ENCODE measurements at regions not wholly inside any gene's neighbourhood (a gene's known extent, or its start where the extent isn't known, plus 50 kb on each side); places are given as distances from the start of the nearest gene placed in this dataset.

DNA sequence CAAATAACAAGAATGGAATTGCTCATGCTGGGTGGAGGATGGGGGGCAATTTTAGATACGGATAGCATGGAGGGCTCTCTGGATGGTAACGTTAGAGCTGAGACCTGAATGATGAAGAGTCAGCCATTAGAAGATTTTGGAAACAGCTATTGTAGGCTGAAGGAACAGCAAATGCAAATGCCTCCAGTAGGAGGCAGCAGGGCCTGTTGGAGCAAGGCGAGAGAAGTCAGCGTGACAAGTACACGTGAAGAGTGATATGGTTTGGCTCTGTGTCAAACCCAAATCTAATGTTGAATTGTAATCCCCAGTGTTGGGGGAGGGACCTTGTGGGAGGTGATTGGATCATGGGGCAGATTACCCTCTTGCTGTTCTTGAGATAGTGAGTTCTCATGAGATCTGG is 59.3 kb upstream of the SOD3 start:
- no peak overlapping the region for H3K4me2 ChIP-seq (replicated peaks; ENCODE audit: extremely low read depth, low read length, poor library complexity, severe bottlenecking)
- Mint-ChIP-seq H3K9me3 (peaks cover 14 to 26% (median 19%) of the 10 kb centered on the region in 7 donors), H3K4me1 (no peaks in the 10 kb centered on the region), H3K27ac (peak overlapping the region in 1 of 7 donors; percentile 68), H3K36me3 (no peaks in the 10 kb centered on the region), H3K4me3 (no peak overlapping the region), H3K27me3 (ENCODE audit: low read depth in 3 of 3) (peaks cover 0 to 2% (median 0%) of the 10 kb centered on the region in 3 donors)
- H3K27me3 ChIP-seq (ENCODE audit: control insufficient read depth in 2 of 2, insufficient read depth in 2 of 2, low read length in 2 of 2) = no peaks in the 10 kb centered on the region
- intact Hi-C loops (cut with micrococcal nuclease) = no loop called here
- no peaks in the 10 kb centered on the region for H3K36me3 ChIP-seq (replicated peaks in 1 of 2; ENCODE audit: control insufficient read depth in 1 of 2, insufficient read depth in 2 of 2, low read length in 2 of 2)
- no peak overlapping the region for H3K27ac ChIP-seq (ENCODE audit: low read depth in 1 of 2, low read length in 2 of 2)
- H3K4me3 ChIP-seq (replicated peaks in 1 of 3; ENCODE audit: low read depth in 2 of 3, low read length in 3 of 3) = no peak overlapping the region
- no peaks in the 10 kb centered on the region for H3K4me1 ChIP-seq (ENCODE audit: control insufficient read depth in 1 of 2, insufficient read depth in 2 of 2, low read length in 2 of 2)
- no peak overlapping the region for H3K9ac ChIP-seq (ENCODE audit: insufficient read depth, low read length, poor library complexity, severe bottlenecking)
- no peak overlapping the region for H2AFZ ChIP-seq (ENCODE audit: insufficient read depth, low read depth, low read length, poor library complexity, severe bottlenecking)
- WGBS (ENCODE audit: insufficient coverage) = 63% methylated on average over 5 of the region's 5 CpGs
- peaks cover 17 to 18% of the 10 kb centered on the region in 2 donors for H3K9me3 ChIP-seq (replicated peaks in 1 of 2; ENCODE audit: control insufficient read depth in 1 of 2, insufficient read depth in 1 of 2, low read length in 2 of 2)
- H3K79me2 ChIP-seq (ENCODE audit: insufficient read depth, low read length) = no peaks in the 10 kb centered on the region
- no peak for DNase-seq
- no peaks in the 10 kb centered on the region for H4K20me1 ChIP-seq (ENCODE audit: insufficient read depth, low read length)
- TF ChIP-seq, protein P1, sequence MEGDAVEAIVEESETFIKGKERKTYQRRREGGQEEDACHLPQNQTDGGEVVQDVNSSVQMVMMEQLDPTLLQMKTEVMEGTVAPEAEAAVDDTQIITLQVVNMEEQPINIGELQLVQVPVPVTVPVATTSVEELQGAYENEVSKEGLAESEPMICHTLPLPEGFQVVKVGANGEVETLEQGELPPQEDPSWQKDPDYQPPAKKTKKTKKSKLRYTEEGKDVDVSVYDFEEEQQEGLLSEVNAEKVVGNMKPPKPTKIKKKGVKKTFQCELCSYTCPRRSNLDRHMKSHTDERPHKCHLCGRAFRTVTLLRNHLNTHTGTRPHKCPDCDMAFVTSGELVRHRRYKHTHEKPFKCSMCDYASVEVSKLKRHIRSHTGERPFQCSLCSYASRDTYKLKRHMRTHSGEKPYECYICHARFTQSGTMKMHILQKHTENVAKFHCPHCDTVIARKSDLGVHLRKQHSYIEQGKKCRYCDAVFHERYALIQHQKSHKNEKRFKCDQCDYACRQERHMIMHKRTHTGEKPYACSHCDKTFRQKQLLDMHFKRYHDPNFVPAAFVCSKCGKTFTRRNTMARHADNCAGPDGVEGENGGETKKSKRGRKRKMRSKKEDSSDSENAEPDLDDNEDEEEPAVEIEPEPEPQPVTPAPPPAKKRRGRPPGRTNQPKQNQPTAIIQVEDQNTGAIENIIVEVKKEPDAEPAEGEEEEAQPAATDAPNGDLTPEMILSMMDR (IDR thresholded peaks at IDR 0.05) = no peak

DNA sequence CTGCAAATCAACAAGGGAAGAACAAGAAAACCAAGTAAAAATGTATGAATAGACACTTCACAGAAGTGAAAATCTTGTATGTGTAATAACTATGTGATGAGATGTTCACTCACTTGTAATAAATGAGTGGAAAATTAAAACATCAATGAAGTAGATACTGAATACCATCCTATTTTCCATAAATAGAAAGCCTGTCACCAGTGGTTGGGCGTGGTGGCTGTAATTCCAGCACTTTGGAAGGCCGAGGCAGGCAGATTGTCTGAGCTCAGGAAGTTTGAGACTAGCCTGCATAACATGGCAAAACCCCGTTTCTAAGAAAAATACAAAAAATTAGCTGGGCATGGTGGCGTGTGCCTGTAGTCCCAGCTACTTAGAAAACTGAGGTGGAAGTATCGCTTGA is 53.5 kb upstream of the SOD3 start:
- Histone ChIP-seq H3K9me3 (replicated peaks in 1 of 2; ENCODE audit: control insufficient read depth in 1 of 2, insufficient read depth in 1 of 2, low read length in 2 of 2) (peaks cover 17% of the 10 kb centered on the region in 2 donors), H3K4me2 (replicated peaks; ENCODE audit: extremely low read depth, low read length, poor library complexity, severe bottlenecking) (no peak overlapping the region), H3K27ac (ENCODE audit: low read depth in 1 of 2, low read length in 2 of 2) (no peak overlapping the region), H2AFZ (ENCODE audit: insufficient read depth, low read depth, low read length, poor library complexity, severe bottlenecking) (no peak overlapping the region), H3K36me3 (replicated peaks in 1 of 2; ENCODE audit: control insufficient read depth in 1 of 2, insufficient read depth in 2 of 2, low read length in 2 of 2) (no peaks in the 10 kb centered on the region), H4K20me1 (ENCODE audit: insufficient read depth, low read length) (no peaks in the 10 kb centered on the region), H3K4me1 (ENCODE audit: control insufficient read depth in 1 of 2, insufficient read depth in 2 of 2, low read length in 2 of 2) (no peaks in the 10 kb centered on the region), H3K9ac (ENCODE audit: insufficient read depth, low read length, poor library complexity, severe bottlenecking) (no peak overlapping the region), H3K4me3 (replicated peaks in 1 of 3; ENCODE audit: low read depth in 2 of 3, low read length in 3 of 3) (no peak overlapping the region), H3K27me3 (ENCODE audit: control insufficient read depth in 2 of 2, insufficient read depth in 2 of 2, low read length in 2 of 2) (no peaks in the 10 kb centered on the region), H3K79me2 (ENCODE audit: insufficient read depth, low read length) (no peaks in the 10 kb centered on the region)
- H3K36me3 Mint-ChIP-seq = no peaks in the 10 kb centered on the region
- intact Hi-C loops (cut with micrococcal nuclease) = no loop called here
- TF ChIP-seq, protein P1 (IDR thresholded peaks at IDR 0.05) = no peak
- peaks cover 10 to 28% (median 19%) of the 10 kb centered on the region in 7 donors for H3K9me3 Mint-ChIP-seq
- WGBS (ENCODE audit: insufficient coverage) = 100% methylated on average over 5 of the region's 5 CpGs
- DNase-seq = no peak
- H3K4me1 Mint-ChIP-seq = no peaks in the 10 kb centered on the region
- H3K27me3 Mint-ChIP-seq (ENCODE audit: low read depth in 3 of 3) = peaks cover 0 to 2% (median 2%) of the 10 kb centered on the region in 3 donors
- H3K27ac Mint-ChIP-seq = no peak overlapping the region
- no peak overlapping the region for H3K4me3 Mint-ChIP-seq
